IMR-90 (cell line): ENCODE measurements at regions not wholly inside any gene's neighbourhood (a gene's known extent, or its start where the extent isn't known, plus 50 kb on each side); places are given as distances from the start of the nearest gene placed in this dataset.

ENCODE experiments used
- ATAC-seq: fragments of 200-7000 bp; cut with Tn5 transposase; 2 replicates; pipeline ENCODE4 v1.9.1; 2020; ENCODE audit warnings: low read depth, mild to moderate bottlenecking, moderate library complexity
- BruUV-seq: library from RNA; stranded (reverse); fragments of 400-500 nt; replicated peaks from 2 replicates; lab custom pipeline; 2021; lab: Mats Ljungman, UMichigan
- CTCF ChIA-PET: fragments of 300-600 bp; formaldehyde crosslinking; extraction: SDS; loops from one replicate; lab custom pipeline; 2021; ENCODE audit warnings: antibody characterized with exemption; lab: Yijun Ruan, JAX
- POLR2A ChIA-PET: fragments of 300-600 bp; sonication (Branson Sonifier 250); formaldehyde crosslinking; loops from one replicate; lab custom pipeline; 2022; ENCODE audit warnings: antibody characterized with exemption; ENCODE audit not compliant: unreplicated experiment; lab: Charles Lee
- DNase-seq: peaks from one replicate; pipeline ENCODE4 v3.0.0; 2013
- H2AFZ ChIP-seq: replicated peaks from 2 replicates; pipeline ENCODE3; 2013; ENCODE audit warnings: low read length, mild to moderate bottlenecking; ENCODE audit not compliant: poor library complexity
- H2AK5ac ChIP-seq: 2 replicates; pipeline ENCODE4 v1.6.1; 2013; ENCODE audit warnings: low read depth, low read length, inconsistent platforms
- H2AK9ac ChIP-seq: replicated peaks from 2 replicates; pipeline ENCODE3; 2013; ENCODE audit warnings: mild to moderate bottlenecking, low read depth, low read length, moderate library complexity; ENCODE audit not compliant: poor library complexity
- H2BK120ac ChIP-seq: 2 replicates; pipeline ENCODE4 v1.6.1; 2013; ENCODE audit warnings: low read depth, low read length, inconsistent platforms
- H2BK15ac ChIP-seq: 3 replicates; pipeline ENCODE4 v1.6.1; 2013; ENCODE audit warnings: low read depth, low read length, inconsistent platforms
- H2BK20ac ChIP-seq: 2 replicates; pipeline ENCODE4 v1.6.1; 2013; ENCODE audit warnings: low read depth, mild to moderate bottlenecking, inconsistent platforms, low read length, moderate library complexity
- H2BK5ac ChIP-seq: 2 replicates; pipeline ENCODE4 v1.6.1; 2013; ENCODE audit warnings: mild to moderate bottlenecking, low read depth, low read length, inconsistent platforms; ENCODE audit not compliant: poor library complexity, severe bottlenecking
- H3K14ac ChIP-seq: replicated peaks from 2 replicates; pipeline ENCODE4 v1.6.1; 2013; ENCODE audit warnings: low read depth, low read length, inconsistent platforms
- H3K18ac ChIP-seq: 2 replicates; pipeline ENCODE4 v1.6.1; 2013; ENCODE audit warnings: low read depth, low read length, control low read depth
- H3K23ac ChIP-seq: 2 replicates; pipeline ENCODE4 v1.6.1; 2013; ENCODE audit warnings: low read depth, low read length, inconsistent platforms
- H3K27ac ChIP-seq: 2 replicates; pipeline ENCODE4 v1.5.1; 2013; ENCODE audit warnings: mild to moderate bottlenecking, control low read depth, low read length; ENCODE audit not compliant: insufficient read depth
- H3K27me3 ChIP-seq: 2 replicates; pipeline ENCODE4 v1.6.1; 2013; ENCODE audit warnings: low read length; ENCODE audit not compliant: control insufficient read depth, insufficient read depth
- H3K36me3 ChIP-seq: 2 replicates; pipeline ENCODE4 v1.6.1; 2013; ENCODE audit warnings: low read length, mixed read lengths; ENCODE audit not compliant: control insufficient read depth, insufficient read depth
- H3K4ac ChIP-seq: 2 replicates; pipeline ENCODE4 v1.6.1; 2013; ENCODE audit warnings: low read depth, low read length, inconsistent platforms
- H3K4me1 ChIP-seq: 2 replicates; pipeline ENCODE4 v1.6.1; 2013; ENCODE audit warnings: low read length, mixed read lengths; ENCODE audit not compliant: control insufficient read depth, insufficient read depth
- H3K4me2 ChIP-seq: 2 replicates; pipeline ENCODE4 v1.6.1; 2013; ENCODE audit warnings: low read depth, mild to moderate bottlenecking, control low read depth, low read length, moderate library complexity
- H3K4me3 ChIP-seq: 2 replicates; pipeline ENCODE4 v1.5.1; 2013; ENCODE audit warnings: low read depth, mild to moderate bottlenecking, control low read depth, low read length, moderate library complexity; ENCODE audit not compliant: insufficient read depth
- H3K56ac ChIP-seq: 2 replicates; pipeline ENCODE4 v1.6.1; 2013; ENCODE audit warnings: low read length, inconsistent platforms; ENCODE audit not compliant: insufficient read depth; ENCODE audit errors: extremely low read depth
- H3K79me1 ChIP-seq, 2 experiments: 2 replicates each; pipeline ENCODE4 v1.6.1; 2013; ENCODE audit warnings: low read length in 2 of 2, inconsistent platforms in 1 of 2, low read depth in 1 of 2
- H3K9ac ChIP-seq: 2 replicates; pipeline ENCODE4 v1.6.1; 2013; ENCODE audit warnings: low read depth, low read length, control low read depth
- H3K9me1 ChIP-seq: 2 replicates; pipeline ENCODE4 v1.6.1; 2013; ENCODE audit warnings: low read length, inconsistent platforms; ENCODE audit not compliant: insufficient read depth
- H3K9me3 ChIP-seq: 2 replicates; pipeline ENCODE4 v1.6.1; 2013; ENCODE audit warnings: low read length; ENCODE audit not compliant: control insufficient read depth, insufficient read depth
- H4K20me1 ChIP-seq: 2 replicates; pipeline ENCODE4 v1.6.1; 2013; ENCODE audit warnings: low read length, inconsistent platforms; ENCODE audit not compliant: insufficient read depth
- H4K5ac ChIP-seq: 2 replicates; pipeline ENCODE4 v1.6.1; 2013; ENCODE audit warnings: mild to moderate bottlenecking, low read depth, low read length, control low read depth
- H4K8ac ChIP-seq, 2 experiments: 2 replicates each; pipeline ENCODE4 v1.6.1; 2013; ENCODE audit warnings: low read depth in 2 of 2, low read length in 2 of 2, control low read depth in 1 of 2, inconsistent platforms in 1 of 2
- H4K91ac ChIP-seq: 2 replicates; pipeline ENCODE4 v1.6.1; 2013; ENCODE audit warnings: low read depth, low read length, inconsistent platforms; ENCODE audit not compliant: insufficient read depth
- BHLHE40 ChIP-seq: fragments of 150-350 bp; IDR thresholded peaks from 2 replicates; pipeline ENCODE4 v1.6.1; 2016; ENCODE audit warnings: mild to moderate bottlenecking, low read depth, low read length
- CEBPB ChIP-seq: IDR thresholded peaks from 2 replicates; pipeline ENCODE4 v1.6.1; 2012; ENCODE audit warnings: low read depth, low read length, improper control_type of control experiment
- WGBS, 2 experiments: methylation state at CpG; one replicate each; pipeline versions ENCODE4 v1.1.5 to v1.1.7; 2013; ENCODE audit warnings: missing lambda C conversion rate in 2 of 2; ENCODE audit not compliant: insufficient read length in 1 of 2; ENCODE audit errors: extremely low coverage in 2 of 2; 5-methylcytosine and 5-hydroxymethylcytosine counted together
- dilution Hi-C: fragments of 300-500 bp; cut with HindIII; formaldehyde crosslinking; loops from one replicate; pipeline ENCODE4 v1.14.3; 2018; ENCODE audit warnings: low sequenced_read_pairs; ENCODE audit not compliant: unreplicated experiment
- in situ Hi-C: fragments of 300-500 bp; cut with MboI; formaldehyde crosslinking; loops from 3 replicates; pipeline ENCODE4 v1.14.3; 2019; ENCODE audit warnings: low sequenced_read_pairs, inconsistent platforms, mixed read lengths
- intact Hi-C: fragments of 100-400 bp; cut with micrococcal nuclease; formaldehyde crosslinking; loops from 2 replicates; pipeline ENCODE4 v1.10.0; 2022
- TF ChIP-seq, protein P1 (sequence below): fragments of 150-350 bp; IDR thresholded peaks from 2 replicates; pipeline ENCODE4 v1.6.1; 2016; ENCODE audit warnings: low read depth, mild to moderate bottlenecking, low read length, moderate library complexity, borderline replicate concordance

- H4K20me1 ChIP-seq, result no peaks in the 10 kb centered on the region
- H3K9ac ChIP-seq, result no peak overlapping the region
- TF ChIP-seq BHLHE40 (no peak), CEBPB (no peak)
- TF ChIP-seq, protein P1, sequence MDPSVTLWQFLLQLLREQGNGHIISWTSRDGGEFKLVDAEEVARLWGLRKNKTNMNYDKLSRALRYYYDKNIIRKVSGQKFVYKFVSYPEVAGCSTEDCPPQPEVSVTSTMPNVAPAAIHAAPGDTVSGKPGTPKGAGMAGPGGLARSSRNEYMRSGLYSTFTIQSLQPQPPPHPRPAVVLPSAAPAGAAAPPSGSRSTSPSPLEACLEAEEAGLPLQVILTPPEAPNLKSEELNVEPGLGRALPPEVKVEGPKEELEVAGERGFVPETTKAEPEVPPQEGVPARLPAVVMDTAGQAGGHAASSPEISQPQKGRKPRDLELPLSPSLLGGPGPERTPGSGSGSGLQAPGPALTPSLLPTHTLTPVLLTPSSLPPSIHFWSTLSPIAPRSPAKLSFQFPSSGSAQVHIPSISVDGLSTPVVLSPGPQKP, result no peak
- H3K79me1 ChIP-seq, result no peaks in the 10 kb centered on the region
- no peaks in the 10 kb centered on the region for H3K36me3 ChIP-seq
- H2BK5ac ChIP-seq, result no peak overlapping the region
- no CpG with 5 or more reads among the region's 4 CpGs for WGBS, 2 experiments
- BruUV-seq, result no TSS peak
- H3K9me3 ChIP-seq, result peaks cover 11% of the 10 kb centered on the region; the same call in 1 of the 2 replicates
- H2BK20ac ChIP-seq, result no peak overlapping the region
- H3K4ac ChIP-seq, result no peak overlapping the region
- H4K8ac ChIP-seq, result no peak overlapping the region
- H3K4me1 ChIP-seq, result no peaks in the 10 kb centered on the region
- ChIA-PET CTCF (no interaction called here), POLR2A (no interaction called here)
- H3K4me2 ChIP-seq, result no peak overlapping the region
- H2BK15ac ChIP-seq, result no peak overlapping the region
- DNase-seq (no peak), ATAC-seq (no peak)
- no peaks in the 10 kb centered on the region for H3K9me1 ChIP-seq
- H3K27me3 ChIP-seq, result no peaks in the 10 kb centered on the region
- dilution Hi-C loops (no loop called here), in situ Hi-C loops (no loop called here), intact Hi-C loops (no loop called here)
- no peak overlapping the region for H2AK9ac ChIP-seq
- H3K23ac ChIP-seq, result no peak overlapping the region
- H2AK5ac ChIP-seq, result no peak overlapping the region
- H3K18ac ChIP-seq, result no peak overlapping the region
- H3K27ac ChIP-seq, result no peak overlapping the region
- no peak overlapping the region for H2BK120ac ChIP-seq
- no peak overlapping the region for H3K4me3 ChIP-seq
- H2AFZ ChIP-seq, result no peak overlapping the region
- no peak overlapping the region for H4K5ac ChIP-seq
- no peak overlapping the region for H3K56ac ChIP-seq
- no peak overlapping the region for H4K91ac ChIP-seq
- H3K14ac ChIP-seq, result no peak overlapping the region
These were observed 468.9 kb downstream of the MCTP2 start for GRCh38 chr15:94700211-94700610.
